ENCODE measurements at regions not wholly inside any gene's neighbourhood (a gene's known extent, or its start where the extent isn't known, plus 50 kb on each side); places are given as distances from the start of the nearest gene placed in this dataset.

- TF ChIP-seq CUX1 (CRISPR knock-in tag; IDR thresholded peaks at IDR 0.05) (no peak), GATAD2B (IDR thresholded peaks at IDR 0.05; ENCODE audit: borderline replicate concordance) (no peak), MXI1 (IDR thresholded peaks at IDR 0.05; ENCODE audit: low read depth, low read length) (no peak), ELF4 (CRISPR knock-in tag; IDR thresholded peaks at IDR 0.05) (no peak)
Measured at GRCh38 chr9:73073337-73074175, 78.1 kb upstream of the ANXA1 start (continued).

- no peak overlapping the region for H3K9ac ChIP-seq (ENCODE audit: insufficient read depth in 1 of 2, low read depth in 2 of 2, low read length in 2 of 2)
- H3K79me2 ChIP-seq (ENCODE audit: control insufficient read depth, insufficient read depth, low read length) = no peaks in the 10 kb centered on the region
- H3K4me3 ChIP-seq = no peak overlapping the region
- H3K27me3 ChIP-seq (ENCODE audit: control insufficient read depth in 2 of 2, insufficient read depth in 2 of 2, low read length in 2 of 2) = no peaks in the 10 kb centered on the region
- H3K9me1 ChIP-seq (ENCODE audit: control insufficient read depth, insufficient read depth, low read length) = no peaks in the 10 kb centered on the region
- no peak overlapping the region for H3K4me2 ChIP-seq (ENCODE audit: insufficient read depth, low read length)
- no peaks in the 10 kb centered on the region for H4K20me1 ChIP-seq (replicated peaks; ENCODE audit: control insufficient read depth, insufficient read depth, low read length)
- ChIA-PET CTCF (ENCODE audit: low intra/inter-chr PET ratio) (interaction anchor here (0.6 kb wide), 1 partner anchor 210 kb away, joined by 3 read pairs; no protein-coding TSS in a partner anchor), POLR2A (no interaction called here)
- in situ Hi-C loops (cut with MboI) = no loop called here
- FAIRE-seq (no peak), ATAC-seq (no peak), DNase-seq (ENCODE audit: extremely low read depth in 1 of 4, low spot score in 3 of 4) (no peak)
- H3K36me3 ChIP-seq (ENCODE audit: control insufficient read depth, insufficient read depth, low read length) = no peaks in the 10 kb centered on the region
- 85% methylated on average over 2 of the region's 2 CpGs for WGBS (ENCODE audit: insufficient coverage, low coverage, missing lambda C conversion rate)
- BruUV-seq (replicated peaks) = no TSS peak
- no peaks in the 10 kb centered on the region for H3K4me1 ChIP-seq (replicated peaks in 1 of 2; ENCODE audit: control insufficient read depth in 2 of 2, insufficient read depth in 2 of 2, low read length in 2 of 2)
- intact Hi-C loops (cut with micrococcal nuclease) = no loop called here
- no peak overlapping the region for H3K27ac ChIP-seq (ENCODE audit: extremely low read depth, low read depth, low read length)
- TF ChIP-seq PTRF (tag; IDR thresholded peaks at IDR 0.05) (no peak), TAF1 (IDR thresholded peaks at IDR 0.05; ENCODE audit: control insufficient read depth, extremely low read depth, insufficient read depth, low read length, severe bottlenecking) (no peak)
- H3K9me3 ChIP-seq (replicated peaks; ENCODE audit: control insufficient read depth, insufficient read depth, low read depth, low read length) = no peaks in the 10 kb centered on the region
- no peak overlapping the region for H2AFZ ChIP-seq (ENCODE audit: low read depth, low read length)
Measured at GRCh38 chr9:73067074-73067473, 84.6 kb upstream of the ANXA1 start.
